ENCODE measurements at regions not wholly inside any gene's neighbourhood (a gene's known extent, or its start where the extent isn't known, plus 50 kb on each side); places are given as distances from the start of the nearest gene placed in this dataset.

DNA sequence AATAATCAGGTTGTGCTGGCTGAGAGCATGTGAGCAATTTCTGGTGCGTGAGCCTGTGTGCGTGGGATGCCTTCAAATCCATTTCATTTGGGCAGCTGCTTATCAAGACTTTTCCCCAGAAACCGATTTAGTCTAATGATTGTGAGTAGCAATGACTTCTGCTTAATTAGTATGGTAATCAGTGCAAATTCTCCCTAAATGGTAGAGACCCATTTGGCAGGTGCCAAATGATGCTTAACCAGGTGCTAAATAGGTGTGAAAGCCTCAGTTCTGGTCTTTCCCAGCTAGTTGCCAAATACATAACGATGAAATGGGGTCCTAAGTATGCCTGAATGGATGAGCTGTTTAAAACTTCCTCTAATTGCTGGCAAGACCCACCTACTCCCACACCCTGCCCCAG lies 248.4 kb upstream of the CCDC196 start:
- Histone ChIP-seq H3K36me3 (ENCODE audit: insufficient read depth) (no peaks in the 10 kb centered on the region), H3K4me2 (no peak overlapping the region), H3F3A (replicated peaks; ENCODE audit: low read depth) (no peaks in the 10 kb centered on the region), H3K4me3 (no peak overlapping the region), H2AFZ (no peak overlapping the region), H3K4me1 (ENCODE audit: insufficient read depth) (no peaks in the 10 kb centered on the region), H4K20me1 (replicated peaks; ENCODE audit: insufficient read depth) (no peaks in the 10 kb centered on the region), H3K9me2 (ENCODE audit: insufficient read depth) (no peaks in the 10 kb centered on the region; the same call in 1 of the 2 replicates), H3K27me3 (ENCODE audit: insufficient read depth) (no peaks in the 10 kb centered on the region), H3K27ac (ENCODE audit: low read depth) (no peak overlapping the region), H3K79me2 (replicated peaks; ENCODE audit: insufficient read depth) (no peaks in the 10 kb centered on the region)
- peaks cover 2% of the 10 kb centered on the region for H3K27me3 Mint-ChIP-seq (ENCODE audit: insufficient read depth, low read depth, poor library complexity)
- TF ChIP-seq CTCF (conservative IDR thresholded peaks at IDR 0.05; ENCODE audit: low read depth in 2 of 2) = no peak
- TF ChIP-seq JUNB (IDR thresholded peaks at IDR 0.05; ENCODE audit: unreplicated experiment) = no peak
- TF ChIP-seq, protein P1, sequence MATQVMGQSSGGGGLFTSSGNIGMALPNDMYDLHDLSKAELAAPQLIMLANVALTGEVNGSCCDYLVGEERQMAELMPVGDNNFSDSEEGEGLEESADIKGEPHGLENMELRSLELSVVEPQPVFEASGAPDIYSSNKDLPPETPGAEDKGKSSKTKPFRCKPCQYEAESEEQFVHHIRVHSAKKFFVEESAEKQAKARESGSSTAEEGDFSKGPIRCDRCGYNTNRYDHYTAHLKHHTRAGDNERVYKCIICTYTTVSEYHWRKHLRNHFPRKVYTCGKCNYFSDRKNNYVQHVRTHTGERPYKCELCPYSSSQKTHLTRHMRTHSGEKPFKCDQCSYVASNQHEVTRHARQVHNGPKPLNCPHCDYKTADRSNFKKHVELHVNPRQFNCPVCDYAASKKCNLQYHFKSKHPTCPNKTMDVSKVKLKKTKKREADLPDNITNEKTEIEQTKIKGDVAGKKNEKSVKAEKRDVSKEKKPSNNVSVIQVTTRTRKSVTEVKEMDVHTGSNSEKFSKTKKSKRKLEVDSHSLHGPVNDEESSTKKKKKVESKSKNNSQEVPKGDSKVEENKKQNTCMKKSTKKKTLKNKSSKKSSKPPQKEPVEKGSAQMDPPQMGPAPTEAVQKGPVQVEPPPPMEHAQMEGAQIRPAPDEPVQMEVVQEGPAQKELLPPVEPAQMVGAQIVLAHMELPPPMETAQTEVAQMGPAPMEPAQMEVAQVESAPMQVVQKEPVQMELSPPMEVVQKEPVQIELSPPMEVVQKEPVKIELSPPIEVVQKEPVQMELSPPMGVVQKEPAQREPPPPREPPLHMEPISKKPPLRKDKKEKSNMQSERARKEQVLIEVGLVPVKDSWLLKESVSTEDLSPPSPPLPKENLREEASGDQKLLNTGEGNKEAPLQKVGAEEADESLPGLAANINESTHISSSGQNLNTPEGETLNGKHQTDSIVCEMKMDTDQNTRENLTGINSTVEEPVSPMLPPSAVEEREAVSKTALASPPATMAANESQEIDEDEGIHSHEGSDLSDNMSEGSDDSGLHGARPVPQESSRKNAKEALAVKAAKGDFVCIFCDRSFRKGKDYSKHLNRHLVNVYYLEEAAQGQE (IDR thresholded peaks at IDR 0.05; ENCODE audit: unreplicated experiment) = no peak
- TF ChIP-seq ZNF114 (CRISPR knock-in tag; IDR thresholded peaks at IDR 0.05) = no peak
- no peak for TF ChIP-seq CREB1 (CRISPR knock-in tag; IDR thresholded peaks at IDR 0.05; ENCODE audit: low read depth)
- TF ChIP-seq, protein P2, sequence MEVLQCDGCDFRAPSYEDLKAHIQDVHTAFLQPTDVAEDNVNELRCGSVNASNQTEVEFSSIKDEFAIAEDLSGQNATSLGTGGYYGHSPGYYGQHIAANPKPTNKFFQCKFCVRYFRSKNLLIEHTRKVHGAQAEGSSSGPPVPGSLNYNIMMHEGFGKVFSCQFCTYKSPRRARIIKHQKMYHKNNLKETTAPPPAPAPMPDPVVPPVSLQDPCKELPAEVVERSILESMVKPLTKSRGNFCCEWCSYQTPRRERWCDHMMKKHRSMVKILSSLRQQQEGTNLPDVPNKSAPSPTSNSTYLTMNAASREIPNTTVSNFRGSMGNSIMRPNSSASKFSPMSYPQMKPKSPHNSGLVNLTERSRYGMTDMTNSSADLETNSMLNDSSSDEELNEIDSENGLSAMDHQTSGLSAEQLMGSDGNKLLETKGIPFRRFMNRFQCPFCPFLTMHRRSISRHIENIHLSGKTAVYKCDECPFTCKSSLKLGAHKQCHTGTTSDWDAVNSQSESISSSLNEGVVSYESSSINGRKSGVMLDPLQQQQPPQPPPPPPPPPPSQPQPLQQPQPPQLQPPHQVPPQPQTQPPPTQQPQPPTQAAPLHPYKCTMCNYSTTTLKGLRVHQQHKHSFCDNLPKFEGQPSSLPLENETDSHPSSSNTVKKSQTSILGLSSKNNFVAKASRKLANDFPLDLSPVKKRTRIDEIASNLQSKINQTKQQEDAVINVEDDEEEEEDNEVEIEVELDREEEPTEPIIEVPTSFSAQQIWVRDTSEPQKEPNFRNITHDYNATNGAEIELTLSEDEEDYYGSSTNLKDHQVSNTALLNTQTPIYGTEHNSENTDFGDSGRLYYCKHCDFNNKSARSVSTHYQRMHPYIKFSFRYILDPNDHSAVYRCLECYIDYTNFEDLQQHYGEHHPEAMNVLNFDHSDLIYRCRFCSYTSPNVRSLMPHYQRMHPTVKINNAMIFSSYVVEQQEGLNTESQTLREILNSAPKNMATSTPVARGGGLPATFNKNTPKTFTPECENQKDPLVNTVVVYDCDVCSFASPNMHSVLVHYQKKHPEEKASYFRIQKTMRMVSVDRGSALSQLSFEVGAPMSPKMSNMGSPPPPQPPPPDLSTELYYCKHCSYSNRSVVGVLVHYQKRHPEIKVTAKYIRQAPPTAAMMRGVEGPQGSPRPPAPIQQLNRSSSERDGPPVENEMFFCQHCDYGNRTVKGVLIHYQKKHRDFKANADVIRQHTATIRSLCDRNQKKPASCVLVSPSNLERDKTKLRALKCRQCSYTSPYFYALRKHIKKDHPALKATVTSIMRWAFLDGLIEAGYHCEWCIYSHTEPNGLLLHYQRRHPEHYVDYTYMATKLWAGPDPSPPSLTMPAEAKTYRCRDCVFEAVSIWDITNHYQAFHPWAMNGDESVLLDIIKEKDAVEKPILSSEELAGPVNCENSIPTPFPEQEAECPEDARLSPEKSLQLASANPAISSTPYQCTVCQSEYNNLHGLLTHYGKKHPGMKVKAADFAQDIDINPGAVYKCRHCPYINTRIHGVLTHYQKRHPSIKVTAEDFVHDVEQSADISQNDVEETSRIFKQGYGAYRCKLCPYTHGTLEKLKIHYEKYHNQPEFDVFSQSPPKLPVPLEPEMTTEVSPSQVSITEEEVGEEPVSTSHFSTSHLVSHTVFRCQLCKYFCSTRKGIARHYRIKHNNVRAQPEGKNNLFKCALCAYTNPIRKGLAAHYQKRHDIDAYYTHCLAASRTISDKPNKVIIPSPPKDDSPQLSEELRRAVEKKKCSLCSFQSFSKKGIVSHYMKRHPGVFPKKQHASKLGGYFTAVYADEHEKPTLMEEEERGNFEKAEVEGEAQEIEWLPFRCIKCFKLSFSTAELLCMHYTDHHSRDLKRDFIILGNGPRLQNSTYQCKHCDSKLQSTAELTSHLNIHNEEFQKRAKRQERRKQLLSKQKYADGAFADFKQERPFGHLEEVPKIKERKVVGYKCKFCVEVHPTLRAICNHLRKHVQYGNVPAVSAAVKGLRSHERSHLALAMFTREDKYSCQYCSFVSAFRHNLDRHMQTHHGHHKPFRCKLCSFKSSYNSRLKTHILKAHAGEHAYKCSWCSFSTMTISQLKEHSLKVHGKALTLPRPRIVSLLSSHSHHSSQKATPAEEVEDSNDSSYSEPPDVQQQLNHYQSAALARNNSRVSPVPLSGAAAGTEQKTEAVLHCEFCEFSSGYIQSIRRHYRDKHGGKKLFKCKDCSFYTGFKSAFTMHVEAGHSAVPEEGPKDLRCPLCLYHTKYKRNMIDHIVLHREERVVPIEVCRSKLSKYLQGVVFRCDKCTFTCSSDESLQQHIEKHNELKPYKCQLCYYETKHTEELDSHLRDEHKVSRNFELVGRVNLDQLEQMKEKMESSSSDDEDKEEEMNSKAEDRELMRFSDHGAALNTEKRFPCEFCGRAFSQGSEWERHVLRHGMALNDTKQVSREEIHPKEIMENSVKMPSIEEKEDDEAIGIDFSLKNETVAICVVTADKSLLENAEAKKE (CRISPR knock-in tag; IDR thresholded peaks at IDR 0.05) = no peak
- no peak for TF ChIP-seq ETS1 (IDR thresholded peaks at IDR 0.05)
- no peak for TF ChIP-seq POLR2AphosphoS5 (IDR thresholded peaks at IDR 0.05; ENCODE audit: low read depth)
- TF ChIP-seq ZNF331 (CRISPR knock-in tag; IDR thresholded peaks at IDR 0.05; ENCODE audit: low read depth) = no peak
- TF ChIP-seq EZH2 (IDR thresholded peaks at IDR 0.05; ENCODE audit: low read depth, unreplicated experiment) = no peak
- no peak for TF ChIP-seq NANOG (IDR thresholded peaks at IDR 0.05; ENCODE audit: borderline replicate concordance)
- no peak for TF ChIP-seq STAT1 (IDR thresholded peaks at IDR 0.05; ENCODE audit: unreplicated experiment)
- no peak for TF ChIP-seq EZH2phosphoT487 (IDR thresholded peaks at IDR 0.05; ENCODE audit: unreplicated experiment)
- no peak for DNase-seq (ENCODE audit: low spot score)
- H3K4me1 Mint-ChIP-seq = no peaks in the 10 kb centered on the region; the same call in 2 of the 3 replicates
- no peaks in the 10 kb centered on the region for H3K36me3 Mint-ChIP-seq (ENCODE audit: low read depth)
- no peaks in the 10 kb centered on the region for H3K9me3 Mint-ChIP-seq
- no peak for ATAC-seq
- no peak overlapping the region for H3K27ac Mint-ChIP-seq
- no peak overlapping the region for H3K4me3 Mint-ChIP-seq
